ENCODE measurements at regions not wholly inside any gene's neighbourhood (a gene's known extent, or its start where the extent isn't known, plus 50 kb on each side); places are given as distances from the start of the nearest gene placed in this dataset.

DNA sequence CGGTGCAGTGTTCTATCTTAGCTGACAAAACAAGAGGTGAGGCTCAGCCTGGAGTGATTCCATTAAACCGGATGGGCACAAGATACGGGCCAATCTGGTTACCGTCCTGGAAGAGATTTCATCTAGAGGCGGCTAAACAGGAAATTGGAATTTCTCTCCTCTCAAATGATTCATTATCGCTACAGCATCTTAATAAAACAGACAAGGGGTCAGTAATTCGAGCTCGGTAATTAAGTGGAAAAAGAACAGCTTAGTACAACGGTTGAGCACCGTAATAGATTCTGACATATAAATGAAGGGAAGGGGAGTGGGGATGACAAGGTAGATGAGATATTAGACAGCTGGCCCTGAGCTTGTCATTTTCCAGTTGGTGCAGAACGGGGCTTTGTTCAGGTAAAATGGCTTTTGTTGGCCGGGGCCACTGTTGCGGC is 137.2 kb downstream of the EDN3 start:
- DNase-seq: no peak

DNA sequence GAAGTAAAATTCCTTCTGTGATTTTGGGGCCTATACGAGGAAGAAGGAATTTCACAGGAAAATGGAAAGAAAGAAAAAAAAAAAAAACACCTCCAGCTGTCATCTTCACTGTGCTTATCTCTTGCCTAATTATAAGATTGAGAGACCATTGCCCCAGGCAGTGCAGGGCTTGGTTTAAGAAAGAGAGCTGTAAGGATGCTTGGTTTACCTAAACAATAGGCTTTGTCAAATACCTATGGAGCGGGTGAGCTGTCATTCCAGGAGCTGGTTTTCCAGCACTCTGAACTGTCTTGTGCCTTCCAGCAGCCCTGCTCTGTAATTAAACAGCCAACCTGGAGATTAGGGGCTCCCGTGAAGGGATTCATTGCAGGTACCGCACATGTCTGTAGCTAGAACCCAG is 137.8 kb downstream of the EDN3 start:
- DNase-seq: no peak

- no peak for DNase-seq
Observed at GRCh38 chr20:59439243-59439642, 138.8 kb downstream of the EDN3 start.

DNA sequence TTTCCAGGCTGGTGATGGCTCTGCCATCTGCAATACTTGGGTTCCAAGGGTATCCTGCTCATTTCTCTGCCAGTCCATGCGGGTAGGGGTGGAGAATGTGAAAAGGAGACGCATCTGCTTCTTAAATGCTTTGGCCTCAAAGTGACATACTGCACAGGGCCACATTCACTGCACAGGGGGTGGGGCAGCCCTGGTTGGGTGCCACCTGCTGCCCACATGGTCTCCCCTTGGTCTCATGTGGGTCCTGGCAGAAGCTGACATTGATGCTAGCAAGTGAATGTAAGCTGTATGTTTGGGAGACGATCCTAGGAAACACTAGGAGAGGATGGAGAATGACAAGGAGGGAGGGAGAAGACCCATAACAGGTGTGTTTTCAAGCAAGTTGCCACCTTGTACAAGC is 140.9 kb downstream of the EDN3 start:
- DNase-seq: no peak

- DNase-seq: no peak
Observed at GRCh38 chr20:59441860-59442810, 141.7 kb downstream of the EDN3 start.

- DNase-seq: no peak
Observed at GRCh38 chr20:59443550-59443949, 143.1 kb downstream of the EDN3 start.

DNA sequence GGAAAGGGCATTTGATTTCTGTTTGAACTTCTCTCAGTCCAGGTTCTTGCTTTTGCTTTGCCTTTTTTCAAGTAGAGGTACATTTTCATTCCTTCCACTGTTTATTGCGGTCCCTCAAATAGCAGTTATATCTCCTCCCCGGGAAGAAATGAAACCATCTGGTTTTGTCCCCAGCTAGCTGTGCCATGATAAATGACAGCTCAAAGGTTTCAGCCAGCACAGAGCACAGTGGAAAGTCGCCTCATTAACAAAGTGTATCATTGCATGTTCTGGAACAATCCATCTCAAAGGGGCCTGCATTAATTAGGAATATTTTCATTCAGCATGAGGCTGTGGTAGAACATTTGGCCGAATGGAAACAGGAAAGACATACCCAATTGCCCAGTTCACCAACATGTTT is 146.0 kb downstream of the EDN3 start:
- DNase-seq: no peak

DNA sequence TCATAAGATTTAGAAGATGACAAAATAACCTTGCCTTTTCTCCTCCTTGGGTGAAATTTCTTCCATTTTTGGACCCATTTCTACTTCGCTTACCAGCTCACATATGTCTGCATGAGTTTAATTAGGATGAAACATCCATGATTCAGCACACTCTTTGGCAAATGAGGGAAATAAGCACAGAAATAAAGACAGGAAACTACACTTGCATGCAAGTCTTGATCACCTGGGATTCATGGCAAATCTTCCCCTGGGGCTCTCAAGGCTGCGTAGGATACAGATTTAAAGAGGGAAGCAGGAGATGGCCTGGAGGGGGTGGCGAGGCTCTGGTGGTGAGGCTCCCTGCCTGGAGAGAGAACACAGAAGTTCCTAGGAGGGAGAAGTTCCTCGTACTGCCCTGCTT is 147.8 kb downstream of the EDN3 start:
- no peak for DNase-seq

- no peak for DNase-seq
Observed at GRCh38 chr20:59448851-59449444, 148.5 kb downstream of the EDN3 start.

DNA sequence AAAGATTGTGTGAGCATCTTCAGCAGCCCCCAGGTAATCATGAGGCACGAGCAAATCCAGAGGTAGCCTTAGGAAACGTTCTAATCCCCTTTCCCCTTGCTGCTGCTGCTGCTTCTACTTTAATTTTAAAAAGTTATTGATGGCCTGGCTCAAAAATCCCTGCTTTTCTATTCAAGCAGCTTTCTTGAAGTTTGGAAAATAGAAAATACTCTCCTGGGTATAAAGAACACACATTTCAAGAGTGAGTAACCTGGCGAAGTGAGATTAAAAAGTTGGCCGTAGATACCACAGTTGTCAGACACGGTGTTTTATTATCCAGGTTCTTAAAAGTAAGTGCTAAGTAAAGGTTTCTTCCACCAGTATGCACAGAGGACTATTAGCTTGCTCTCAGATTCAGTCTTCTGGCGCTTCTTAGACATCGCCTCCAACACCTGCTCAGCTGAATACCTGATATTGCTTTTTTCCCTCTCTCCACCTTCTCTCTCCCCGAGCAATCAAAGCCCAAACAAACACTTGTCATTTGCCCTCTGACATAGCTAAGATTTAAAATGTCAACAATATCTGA is 150.7 kb downstream of the EDN3 start:
- no peak for DNase-seq

GRCh38 chr20:59451641-59452040 is 151.2 kb downstream of the EDN3 start:
- DNase-seq: no peak

DNA sequence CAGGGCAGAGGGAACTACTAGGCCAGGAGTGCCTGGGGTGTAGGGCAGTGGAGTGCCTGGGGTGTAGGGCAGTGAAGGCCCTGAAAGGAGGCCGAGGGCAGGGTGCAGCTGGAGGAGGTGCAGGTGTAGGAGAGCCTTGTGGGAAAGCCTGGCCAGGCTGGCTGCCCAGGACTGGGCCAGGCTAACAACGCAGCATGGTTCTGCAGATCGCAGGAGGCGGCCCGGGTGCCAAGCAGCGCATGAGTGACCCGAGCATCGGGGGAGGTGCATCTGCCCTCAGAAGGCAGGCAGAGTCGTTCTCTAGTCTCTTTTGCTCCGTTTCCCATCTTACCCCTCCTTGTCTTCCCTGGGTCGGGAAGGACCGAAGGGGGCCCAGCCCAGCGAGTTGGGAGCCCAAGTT is 151.5 kb upstream of the PHACTR3 start:
- no peak for DNase-seq

GRCh38 chr20:59453759-59454560 is 150.4 kb upstream of the PHACTR3 start:
- no peak for DNase-seq

DNA sequence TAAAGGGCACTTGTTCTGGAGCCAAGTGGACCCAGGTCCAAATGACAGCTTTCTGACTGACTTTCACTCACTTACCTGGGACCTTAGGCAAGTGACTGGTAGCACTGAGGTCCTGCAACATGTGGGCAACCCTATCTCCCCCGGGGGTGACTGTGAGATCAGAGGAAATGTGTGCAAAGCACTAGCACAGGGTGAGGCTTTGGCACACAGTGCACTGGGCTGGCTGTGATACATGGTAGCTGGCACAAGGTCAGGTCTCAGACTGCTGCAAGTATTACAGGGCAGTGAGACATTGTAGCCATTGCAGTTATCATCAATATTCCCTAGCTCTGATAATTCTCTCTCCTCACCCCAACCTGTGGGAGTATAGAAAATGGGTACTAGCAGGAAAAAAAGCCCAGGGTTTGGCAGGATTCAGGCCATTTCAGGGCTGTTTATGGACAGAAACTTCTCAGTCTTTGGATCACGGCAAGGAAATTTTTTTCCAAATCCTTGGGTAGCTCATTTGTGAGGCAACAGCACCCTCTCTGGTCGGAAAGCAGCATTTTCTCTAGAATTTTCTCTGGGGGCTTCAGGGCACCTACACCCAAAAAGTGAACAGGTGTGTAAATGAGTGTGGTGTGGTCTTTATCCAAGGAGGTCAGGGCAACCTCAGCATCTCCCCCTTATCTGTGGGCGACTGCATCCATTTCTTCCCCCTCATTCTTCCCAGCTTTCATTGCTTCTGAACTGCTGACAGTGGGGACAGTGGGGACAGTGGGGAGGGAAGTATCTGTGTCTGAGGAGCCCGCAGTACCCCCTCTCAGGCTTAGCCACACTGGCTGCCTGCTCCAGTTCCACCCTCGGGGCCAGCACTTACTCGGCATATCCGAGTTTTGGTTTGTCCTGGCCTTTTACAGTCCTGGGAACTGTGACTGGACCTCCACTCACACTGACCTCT is 148.7 kb upstream of the PHACTR3 start:
- DNase-seq: no peak

- no peak for DNase-seq
Observed at GRCh38 chr20:59456342-59457279, 147.7 kb upstream of the PHACTR3 start.

GRCh38 chr20:59458645-59459044 is 145.7 kb upstream of the PHACTR3 start:
- DNase-seq: no peak

GRCh38 chr20:59459586-59459985 is 144.8 kb upstream of the PHACTR3 start:
- DNase-seq: no peak

DNA sequence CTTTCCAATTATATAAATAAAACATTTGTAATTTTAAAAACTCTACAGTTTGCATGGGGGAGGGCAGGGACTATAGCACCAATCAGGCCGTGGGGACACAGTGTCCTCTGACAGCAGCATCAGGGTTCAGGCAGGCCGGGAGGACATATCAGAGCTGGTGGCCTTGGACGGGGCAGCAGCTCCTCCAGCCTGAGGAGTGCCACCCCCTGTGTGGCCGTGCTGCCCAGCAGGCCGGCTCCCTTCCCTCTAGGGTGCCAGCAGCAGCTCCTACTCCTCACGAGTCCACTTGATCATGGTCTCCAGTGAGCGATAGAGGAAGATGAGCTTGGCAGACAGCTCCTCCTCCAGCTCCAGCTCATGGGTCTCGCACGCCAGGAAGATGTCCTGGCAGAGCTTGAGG is 144.0 kb upstream of the PHACTR3 start:
- DNase-seq: no peak

- DNase-seq: no peak
Observed at GRCh38 chr20:59461526-59461925, 142.8 kb upstream of the PHACTR3 start.

DNA sequence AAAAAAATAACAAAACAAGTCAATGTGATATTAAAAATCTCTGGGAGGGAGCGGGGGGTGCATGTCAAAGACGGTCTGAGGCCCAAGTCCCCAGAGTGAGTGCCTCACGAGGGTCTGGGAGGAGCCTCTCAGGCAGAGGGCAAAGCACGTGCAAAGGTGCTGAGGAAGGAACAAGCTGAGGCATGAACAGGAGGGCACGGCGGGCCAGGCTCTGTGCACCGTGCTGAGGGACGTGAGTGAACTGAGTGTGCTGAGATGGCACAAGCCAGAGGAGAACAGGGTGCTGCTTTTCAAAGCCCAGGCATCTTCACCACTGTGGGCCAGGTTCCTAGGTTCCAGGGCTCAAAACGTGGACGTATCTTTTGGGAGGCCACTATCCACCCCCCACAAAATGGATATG is 142.1 kb upstream of the PHACTR3 start:
- DNase-seq: no peak

DNA sequence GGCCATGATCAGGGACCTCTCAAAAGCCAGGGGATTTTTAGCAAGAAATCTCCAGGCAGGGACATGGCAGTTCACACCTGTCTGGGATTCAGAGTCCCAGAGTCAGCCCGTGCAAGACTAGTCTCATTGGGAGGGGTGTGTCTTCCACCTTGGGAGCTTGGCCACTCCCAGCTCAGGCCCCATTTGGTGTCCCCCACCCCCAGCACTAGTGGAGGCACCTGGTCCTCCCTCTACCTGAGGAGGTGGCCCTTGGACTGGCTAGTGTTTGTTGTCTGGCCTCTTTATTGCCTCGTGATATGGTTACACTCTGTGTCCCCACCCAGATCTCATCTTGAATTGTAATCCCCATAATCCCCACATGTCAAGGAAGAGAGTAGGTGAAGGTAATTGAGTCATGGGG is 140.8 kb upstream of the PHACTR3 start:
- no peak for DNase-seq
